ENCODE measurements at regions not wholly inside any gene's neighbourhood (a gene's known extent, or its start where the extent isn't known, plus 50 kb on each side); places are given as distances from the start of the nearest gene placed in this dataset.

DNA sequence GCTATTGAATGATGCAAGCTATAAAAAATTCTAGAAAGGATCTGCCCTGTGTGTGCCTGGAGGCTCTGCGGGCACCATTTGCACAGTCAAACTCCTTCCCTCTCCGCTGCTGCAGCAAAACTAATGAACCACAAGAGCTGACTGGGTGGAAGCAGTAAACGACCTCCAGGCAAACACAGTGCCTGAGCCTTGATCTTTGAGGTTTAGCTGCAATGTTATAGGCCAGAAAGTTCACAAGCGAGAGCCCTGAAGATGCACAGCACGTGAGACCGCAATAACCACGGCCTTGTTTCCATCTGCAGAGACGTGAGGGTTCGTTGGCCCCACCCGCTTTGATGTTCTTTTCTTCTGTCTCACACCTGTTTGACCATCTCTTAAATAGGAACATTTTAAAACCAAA is 69.2 kb upstream of the S1PR3 start:
- no peak for DNase-seq (ENCODE audit: low read depth, low spot score)

- no peak for DNase-seq (ENCODE audit: low read depth, low spot score)
Observed at GRCh38 chr9:88923092-88923491, 68.2 kb upstream of the S1PR3 start.

DNA sequence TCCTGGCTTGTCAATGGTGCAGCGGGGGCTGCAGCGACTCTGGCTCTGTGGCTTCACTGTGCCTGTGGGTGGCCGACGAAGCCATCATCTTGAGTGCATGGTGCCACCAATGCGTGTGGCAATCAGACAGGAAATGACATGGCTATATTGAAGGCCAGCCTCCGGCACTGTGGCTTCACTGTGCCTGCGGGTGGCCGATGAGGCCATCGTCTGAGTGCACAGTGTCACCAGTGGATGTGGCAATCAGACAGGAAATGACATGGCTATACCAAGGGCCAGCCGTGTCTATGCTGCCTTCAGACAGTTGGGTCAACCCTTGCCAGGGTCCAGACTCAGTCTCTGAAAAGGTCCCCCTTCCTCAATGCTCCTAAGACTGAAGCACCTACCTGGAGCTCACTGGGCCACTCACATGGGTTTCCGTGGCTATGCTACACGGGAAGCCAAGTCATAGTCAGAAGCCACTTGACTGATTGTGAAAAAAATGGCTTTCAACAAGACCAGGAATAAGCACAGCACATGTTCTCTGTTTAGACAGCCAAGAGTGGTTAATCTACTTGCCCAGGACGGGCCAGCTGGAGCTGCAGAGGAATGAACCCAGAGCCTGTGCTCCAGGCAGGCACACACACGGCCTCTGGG is 67.5 kb upstream of the S1PR3 start:
- DNase-seq (ENCODE audit: low read depth, low spot score), result no peak

DNA sequence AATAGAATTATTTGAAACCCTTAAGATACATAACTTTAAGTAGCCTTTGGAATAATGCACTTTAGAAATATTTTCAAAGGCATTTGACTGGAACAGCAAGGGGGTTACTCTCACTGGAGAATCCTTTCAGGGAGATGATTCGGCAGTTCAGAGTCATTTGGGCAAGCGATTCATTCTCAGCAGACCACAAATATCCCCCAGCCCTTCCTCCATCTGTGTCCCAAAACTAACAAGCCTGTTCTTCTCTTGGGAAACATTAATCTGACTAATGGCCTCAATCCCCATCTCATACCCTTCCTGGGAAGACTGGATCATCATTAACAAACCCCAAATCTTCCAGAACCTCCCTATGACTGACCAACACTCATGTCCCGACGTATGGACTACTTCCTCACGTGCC is 65.8 kb upstream of the S1PR3 start:
- no peak for DNase-seq (ENCODE audit: low read depth, low spot score)

DNA sequence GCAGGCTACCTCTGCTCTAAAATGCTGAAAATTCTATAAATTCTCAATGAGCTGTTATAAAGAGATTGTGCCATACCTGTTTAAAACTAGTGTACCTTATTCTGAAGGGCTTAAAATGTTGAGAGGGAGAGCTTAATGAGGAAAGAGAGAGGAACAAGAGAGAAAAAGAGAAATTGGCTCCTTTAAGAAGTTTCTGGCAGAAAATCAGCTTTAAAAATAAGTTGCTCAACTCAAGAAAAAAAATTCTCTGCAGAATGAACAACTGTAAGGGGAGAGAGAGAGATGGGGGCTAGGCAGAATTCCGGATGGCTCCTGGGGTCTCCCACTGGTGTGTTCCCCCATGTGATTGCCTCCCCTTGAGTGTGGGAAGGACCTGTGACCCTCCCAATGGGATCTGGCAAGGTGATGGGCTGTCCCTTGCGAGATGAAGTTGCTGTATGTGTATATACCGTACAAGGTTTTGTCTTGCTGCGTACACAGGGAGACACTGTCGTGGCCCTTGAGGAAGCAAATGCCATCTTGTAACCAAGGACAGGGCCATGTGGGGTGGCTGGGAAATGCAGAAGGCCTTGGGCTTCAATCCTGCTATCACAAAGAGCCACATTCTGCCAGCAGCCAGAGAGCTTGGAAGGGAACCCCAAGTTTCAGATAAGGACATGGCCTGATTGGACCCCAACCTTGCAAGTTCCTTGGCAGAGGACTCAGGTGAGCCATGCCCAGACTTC is 64.3 kb upstream of the S1PR3 start:
- no peak for DNase-seq (ENCODE audit: low read depth, low spot score)

DNA sequence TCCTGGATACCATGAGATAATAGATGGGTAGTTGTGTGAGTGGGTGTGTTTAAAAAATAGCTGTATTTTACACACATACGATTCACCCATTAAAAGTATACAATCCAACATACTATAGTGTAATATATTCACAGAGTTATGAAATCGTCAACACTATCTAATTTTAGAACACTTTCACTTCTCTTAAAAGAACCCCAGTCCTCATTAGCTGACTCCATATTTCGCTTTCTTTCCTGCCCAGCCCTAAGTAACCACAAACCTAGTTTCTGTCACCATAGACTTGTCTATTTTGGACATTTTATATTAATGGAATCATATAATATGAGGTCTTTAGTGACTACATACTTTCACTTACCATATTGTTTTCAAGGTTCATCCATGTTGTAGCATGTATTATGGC is 63.8 kb upstream of the S1PR3 start:
- no peak for DNase-seq (ENCODE audit: low read depth, low spot score)

- DNase-seq (ENCODE audit: low read depth, low spot score), result no peak
Observed at GRCh38 chr9:88930716-88931115, 60.6 kb upstream of the S1PR3 start.

DNA sequence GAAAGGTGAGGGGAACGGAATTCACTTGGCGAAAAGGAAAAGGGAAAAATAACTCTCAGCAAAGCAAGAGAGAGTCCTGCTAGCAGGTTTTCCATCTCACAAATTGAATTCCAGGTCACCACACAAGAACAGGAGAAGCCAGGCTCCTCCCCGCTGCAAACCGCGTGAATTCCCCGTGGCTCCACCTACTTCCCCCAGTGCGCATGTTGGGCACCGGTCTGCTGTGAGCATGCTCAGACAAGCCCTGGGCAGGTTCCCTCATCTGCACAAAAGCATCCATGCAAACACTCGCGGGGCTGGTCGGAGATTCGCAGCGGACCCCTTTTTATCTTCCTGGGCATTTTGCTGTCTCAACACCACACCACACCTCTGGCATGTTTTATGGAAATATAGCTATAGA is 58.5 kb upstream of the S1PR3 start:
- DNase-seq (ENCODE audit: low read depth, low spot score), result no peak

- no peak for DNase-seq (ENCODE audit: low read depth, low spot score)
Observed at GRCh38 chr9:88933607-88934379, 57.5 kb upstream of the S1PR3 start.

DNA sequence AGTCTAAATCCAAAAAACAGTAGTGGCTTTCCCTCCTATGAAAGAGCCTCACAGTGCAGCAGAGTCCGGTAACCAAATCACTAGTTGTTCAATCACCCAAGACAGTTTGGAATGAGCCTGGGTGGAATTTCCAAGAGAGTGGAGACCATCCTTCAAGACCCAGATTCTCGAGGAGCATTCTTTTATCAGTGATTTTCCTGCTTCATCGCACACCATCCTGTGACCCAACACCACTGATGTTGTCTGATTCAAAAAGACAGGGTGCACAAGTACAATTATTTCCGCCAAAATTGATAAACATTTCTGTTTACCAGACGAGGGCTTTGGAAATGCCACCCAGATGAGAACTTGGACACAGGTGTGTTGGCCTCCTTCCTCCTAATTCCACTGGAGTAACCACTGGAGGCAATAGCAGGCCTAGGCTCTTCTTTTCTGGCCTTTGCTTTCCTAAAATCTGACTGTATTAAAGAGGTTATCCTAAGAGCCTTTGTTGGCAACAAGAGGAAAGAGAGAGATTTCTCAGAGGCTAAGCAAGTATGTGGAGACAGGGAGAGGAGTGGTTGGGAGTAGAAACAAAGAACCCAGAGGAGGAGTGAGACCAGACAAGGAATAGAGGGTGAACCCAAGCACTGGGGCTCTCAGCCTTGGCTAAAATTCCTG is 56.3 kb upstream of the S1PR3 start:
- DNase-seq (ENCODE audit: low read depth, low spot score), result no peak

DNA sequence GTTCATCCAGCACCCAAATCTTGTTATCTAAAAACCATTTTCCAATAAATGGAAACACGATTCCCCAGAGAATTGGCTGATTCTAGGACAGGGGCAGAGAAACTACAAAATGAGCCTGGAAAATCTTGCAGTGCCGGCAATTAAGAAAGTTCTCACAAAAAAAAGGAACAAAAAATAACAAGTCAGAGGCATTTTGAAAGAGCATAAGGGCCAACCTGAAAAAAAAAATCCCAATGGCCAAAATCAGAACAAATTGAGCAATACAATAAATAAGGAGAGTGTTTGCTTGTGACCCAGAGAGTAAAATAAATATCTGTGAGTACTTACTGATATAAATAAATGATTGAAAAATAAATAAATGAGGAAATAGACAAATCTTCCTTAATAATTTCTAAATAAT is 55.1 kb upstream of the S1PR3 start:
- no peak for DNase-seq (ENCODE audit: low read depth, low spot score)

DNA sequence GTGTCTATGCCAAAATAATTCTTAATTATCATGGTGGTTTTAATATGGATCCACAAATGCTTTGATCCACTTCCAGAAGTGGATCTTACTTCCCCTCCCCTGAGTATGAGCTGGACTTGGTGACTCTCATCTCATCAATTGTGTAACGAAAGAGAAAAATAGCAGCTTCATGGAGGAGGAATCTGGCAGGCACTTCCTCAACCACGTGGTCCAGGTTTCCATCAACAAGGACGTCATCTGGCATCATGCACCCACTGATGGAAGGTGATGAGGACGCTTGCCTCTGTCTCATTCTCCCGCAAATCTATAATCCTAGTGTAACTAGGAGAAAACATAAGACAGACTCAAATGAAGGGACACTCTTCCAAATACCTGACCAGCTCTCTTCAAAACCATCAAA is 54.6 kb upstream of the S1PR3 start:
- no peak for DNase-seq (ENCODE audit: low read depth, low spot score)

GRCh38 chr9:88937248-88937647 is 54.0 kb upstream of the S1PR3 start:
- no peak for DNase-seq (ENCODE audit: low read depth, low spot score)

DNA sequence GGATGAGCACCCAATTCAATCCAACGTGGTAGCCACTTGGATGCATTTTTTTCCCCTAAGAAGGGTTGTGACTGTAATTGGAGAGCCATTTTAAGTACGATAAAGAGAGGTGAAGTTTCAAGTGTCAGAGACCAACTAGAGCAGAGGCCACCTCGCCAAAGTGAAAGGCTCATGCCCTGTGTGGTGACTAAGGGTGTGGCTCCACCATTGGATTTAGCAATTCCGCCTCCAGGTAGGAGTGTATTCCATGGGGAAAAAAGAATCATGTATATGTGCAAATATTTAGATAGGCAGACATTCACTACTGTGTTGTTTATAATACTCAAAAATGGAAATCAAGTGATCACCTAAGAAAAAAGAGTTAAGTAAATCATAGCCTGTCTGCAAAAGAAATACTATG is 53.1 kb upstream of the S1PR3 start:
- no peak for DNase-seq (ENCODE audit: low read depth, low spot score)

Measured in pulmonary artery endothelial cell (primary cell).